ENCODE measurements at regions not wholly inside any gene's neighbourhood (a gene's known extent, or its start where the extent isn't known, plus 50 kb on each side); places are given as distances from the start of the nearest gene placed in this dataset.
A peak's percentile ranks its signal among the peaks of the same experiment; 100 is the strongest.

DNA sequence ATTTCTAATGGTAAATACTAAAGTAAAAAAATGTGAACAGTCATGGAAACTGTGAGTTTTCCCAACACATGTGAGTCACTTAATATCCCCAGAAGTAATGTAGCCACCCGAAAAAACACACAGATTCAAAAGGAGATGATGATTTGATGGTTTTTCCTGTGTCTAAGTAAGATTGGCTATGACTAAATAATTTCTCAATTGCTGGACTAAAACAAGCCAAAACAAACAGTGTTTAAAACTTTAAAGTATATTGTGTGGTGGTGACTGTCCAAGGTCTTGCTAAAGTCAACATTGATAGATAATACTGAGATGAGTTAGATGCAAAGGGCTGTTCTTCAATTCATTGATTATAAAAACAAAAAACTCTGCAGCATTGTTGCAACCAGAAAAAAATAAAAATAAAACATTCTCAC lies 89.6 kb upstream of the SOX5 start:
- WGBS (ENCODE audit: missing lambda C conversion rate): 2% methylated on average over 1 of the region's 1 CpG
- Histone ChIP-seq H3K4me1 (no peaks in the 10 kb centered on the region), H3K9me3 (no peaks in the 10 kb centered on the region), H3K27ac (no peak overlapping the region), H3K4me2 (no peak overlapping the region), H3K4me3 (no peak overlapping the region)
- FAIRE-seq (no peak), DNase-seq (ENCODE audit: low read depth in 1 of 2, low spot score in 1 of 2) (peak in 1 of 2 experiments; percentile 5), ATAC-seq (no peak)
- ChIA-PET POLR2A (no interaction called here), CTCF (no interaction called here)
- TF ChIP-seq EP300 (IDR thresholded peaks at IDR 0.05): no peak
- no peak for TF ChIP-seq HOXA7 (CRISPR knock-in tag; IDR thresholded peaks at IDR 0.05)
- TF ChIP-seq RNF2 (IDR thresholded peaks at IDR 0.05; ENCODE audit: borderline replicate concordance, low read depth): no peak

DNA sequence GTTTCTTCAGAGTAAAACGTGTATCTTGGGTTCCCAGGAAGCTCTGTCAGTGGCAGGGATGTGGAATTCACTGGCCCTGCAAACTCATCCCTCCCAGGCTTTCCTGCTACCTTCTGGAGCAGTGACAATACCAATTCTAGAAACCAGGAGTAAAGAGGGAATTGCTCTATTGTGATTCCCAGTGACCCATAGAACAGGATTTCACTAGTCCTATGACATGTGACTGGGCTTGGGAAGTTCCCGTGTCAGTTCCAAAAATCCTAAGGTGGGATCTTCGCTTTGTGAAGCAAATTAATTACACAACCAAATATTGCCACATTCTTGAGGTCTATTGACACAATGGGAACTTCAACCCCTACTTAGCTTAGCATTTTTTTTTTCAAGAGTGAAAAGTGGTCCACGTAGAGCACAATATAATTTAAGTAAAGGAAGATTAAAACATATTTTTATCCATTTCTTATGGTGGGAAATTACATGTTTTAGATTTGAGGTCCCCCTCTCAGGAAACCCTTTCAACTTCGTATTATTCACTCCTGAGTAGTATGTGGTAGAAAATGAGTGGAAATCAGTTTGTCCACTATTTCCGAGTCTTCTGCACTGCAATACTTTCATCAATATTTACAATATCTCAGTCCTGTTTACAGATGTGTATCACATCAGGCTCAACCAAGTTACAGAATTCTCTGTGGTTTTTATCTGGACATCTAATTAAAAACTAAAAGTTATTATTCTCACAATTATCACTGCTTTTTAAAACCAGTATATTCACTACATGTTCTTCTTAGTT lies 88.9 kb upstream of the SOX5 start:
- no peak for FAIRE-seq
- H3K9me3 ChIP-seq: no peaks in the 10 kb centered on the region
- no peak overlapping the region for H3K4me3 ChIP-seq
- TF ChIP-seq CEBPB (IDR thresholded peaks at IDR 0.05) (no peak), HOXA7 (CRISPR knock-in tag; IDR thresholded peaks at IDR 0.05) (no peak)
- DNase-seq (ENCODE audit: low read depth in 1 of 2, low spot score in 1 of 2): no peak
- H3K4me1 ChIP-seq: no peaks in the 10 kb centered on the region
- no peak overlapping the region for H3K27ac ChIP-seq
- POLR2A ChIA-PET: no interaction called here
- under 1% methylated on average over 6 of the region's 6 CpGs for WGBS (ENCODE audit: missing lambda C conversion rate)
- no peak overlapping the region for H3K4me2 ChIP-seq
- no peak for ATAC-seq
- CTCF ChIA-PET: no interaction called here

DNA sequence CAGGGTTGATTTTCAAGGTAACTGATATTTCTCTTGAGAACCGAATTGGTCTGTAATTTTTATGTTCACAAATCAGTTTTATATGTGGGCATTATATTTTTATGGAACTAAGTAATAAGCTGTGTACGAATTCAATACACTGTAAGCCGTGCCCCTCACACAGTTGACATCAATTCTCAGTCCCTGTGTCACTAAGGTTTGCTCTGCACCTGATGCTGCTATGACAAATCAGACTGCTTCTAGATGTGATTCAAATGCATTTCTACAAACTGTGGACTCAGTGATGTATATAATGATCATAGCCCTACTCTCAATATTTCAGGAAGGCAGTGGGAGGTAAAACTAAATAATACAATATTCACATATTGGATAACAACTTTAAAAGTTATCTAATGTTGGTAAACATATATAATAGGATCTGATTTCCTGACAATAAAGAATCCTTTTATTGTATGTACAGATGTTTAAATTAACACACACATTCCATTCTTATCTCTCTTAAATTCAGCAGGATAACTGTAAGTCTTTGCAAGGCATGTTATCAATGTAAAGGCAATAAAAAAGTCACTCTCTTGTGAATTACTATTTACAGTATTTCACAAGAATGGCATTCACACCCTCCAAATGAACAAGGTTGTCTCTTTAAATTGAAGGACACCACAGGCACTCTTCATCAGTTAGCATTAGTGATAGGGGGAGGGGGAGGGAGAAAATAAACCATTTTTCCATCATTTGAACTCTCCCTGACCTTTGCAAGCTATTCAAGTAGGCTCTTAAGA lies 87.2 kb upstream of the SOX5 start:
- FAIRE-seq (no peak), DNase-seq (ENCODE audit: low read depth in 1 of 2, low spot score in 1 of 2) (no peak), ATAC-seq (no peak)
- WGBS (ENCODE audit: missing lambda C conversion rate): 0% methylated on average over 3 of the region's 3 CpGs
- Histone ChIP-seq H3K9me3 (no peaks in the 10 kb centered on the region), H3K4me3 (no peak overlapping the region), H3K27ac (no peak overlapping the region), H3K4me1 (no peaks in the 10 kb centered on the region), H3K4me2 (no peak overlapping the region)
- ChIA-PET CTCF (no interaction called here), POLR2A (no interaction called here)
- no peak for TF ChIP-seq PHF8 (IDR thresholded peaks at IDR 0.05; ENCODE audit: borderline replicate concordance, low read depth)
- no peak for TF ChIP-seq NR3C1 (IDR thresholded peaks at IDR 0.05)
- no peak for TF ChIP-seq GATA3 (IDR thresholded peaks at IDR 0.05; ENCODE audit: borderline replicate concordance)
- TF ChIP-seq RCOR1 (IDR thresholded peaks at IDR 0.05; ENCODE audit: low read depth, low read length): no peak
- TF ChIP-seq ZC3H11A (IDR thresholded peaks at IDR 0.05): no peak
- TF ChIP-seq EHMT2 (IDR thresholded peaks at IDR 0.05; ENCODE audit: low read depth): no peak
- TF ChIP-seq HOXA7 (CRISPR knock-in tag; IDR thresholded peaks at IDR 0.05): no peak
- TF ChIP-seq MYC (IDR thresholded peaks at IDR 0.05; ENCODE audit: borderline replicate concordance, low read length): no peak
- TF ChIP-seq, protein P1, sequence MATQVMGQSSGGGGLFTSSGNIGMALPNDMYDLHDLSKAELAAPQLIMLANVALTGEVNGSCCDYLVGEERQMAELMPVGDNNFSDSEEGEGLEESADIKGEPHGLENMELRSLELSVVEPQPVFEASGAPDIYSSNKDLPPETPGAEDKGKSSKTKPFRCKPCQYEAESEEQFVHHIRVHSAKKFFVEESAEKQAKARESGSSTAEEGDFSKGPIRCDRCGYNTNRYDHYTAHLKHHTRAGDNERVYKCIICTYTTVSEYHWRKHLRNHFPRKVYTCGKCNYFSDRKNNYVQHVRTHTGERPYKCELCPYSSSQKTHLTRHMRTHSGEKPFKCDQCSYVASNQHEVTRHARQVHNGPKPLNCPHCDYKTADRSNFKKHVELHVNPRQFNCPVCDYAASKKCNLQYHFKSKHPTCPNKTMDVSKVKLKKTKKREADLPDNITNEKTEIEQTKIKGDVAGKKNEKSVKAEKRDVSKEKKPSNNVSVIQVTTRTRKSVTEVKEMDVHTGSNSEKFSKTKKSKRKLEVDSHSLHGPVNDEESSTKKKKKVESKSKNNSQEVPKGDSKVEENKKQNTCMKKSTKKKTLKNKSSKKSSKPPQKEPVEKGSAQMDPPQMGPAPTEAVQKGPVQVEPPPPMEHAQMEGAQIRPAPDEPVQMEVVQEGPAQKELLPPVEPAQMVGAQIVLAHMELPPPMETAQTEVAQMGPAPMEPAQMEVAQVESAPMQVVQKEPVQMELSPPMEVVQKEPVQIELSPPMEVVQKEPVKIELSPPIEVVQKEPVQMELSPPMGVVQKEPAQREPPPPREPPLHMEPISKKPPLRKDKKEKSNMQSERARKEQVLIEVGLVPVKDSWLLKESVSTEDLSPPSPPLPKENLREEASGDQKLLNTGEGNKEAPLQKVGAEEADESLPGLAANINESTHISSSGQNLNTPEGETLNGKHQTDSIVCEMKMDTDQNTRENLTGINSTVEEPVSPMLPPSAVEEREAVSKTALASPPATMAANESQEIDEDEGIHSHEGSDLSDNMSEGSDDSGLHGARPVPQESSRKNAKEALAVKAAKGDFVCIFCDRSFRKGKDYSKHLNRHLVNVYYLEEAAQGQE (IDR thresholded peaks at IDR 0.05): no peak
- TF ChIP-seq, protein P2, sequence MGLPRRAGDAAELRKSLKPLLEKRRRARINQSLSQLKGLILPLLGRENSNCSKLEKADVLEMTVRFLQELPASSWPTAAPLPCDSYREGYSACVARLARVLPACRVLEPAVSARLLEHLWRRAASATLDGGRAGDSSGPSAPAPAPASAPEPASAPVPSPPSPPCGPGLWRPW (IDR thresholded peaks at IDR 0.05): no peak
- TF ChIP-seq PBX3 (IDR thresholded peaks at IDR 0.05): no peak
- no peak for TF ChIP-seq SREBF2 (IDR thresholded peaks at IDR 0.05)
- TF ChIP-seq JUNB (IDR thresholded peaks at IDR 0.05): no peak
